Esophagus muscularis mucosa (tissue), 3 donors: ENCODE measurements at regions not wholly inside any gene's neighbourhood (a gene's known extent, or its start where the extent isn't known, plus 50 kb on each side); places are given as distances from the start of the nearest gene placed in this dataset.

ENCODE experiments used
- CTCF ChIP-seq, 3 experiments: fragments of 200-600 bp in 2 of 3; fragments of 450-650 bp in 1 of 3; sonication (generic) in 2 of 3; IDR thresholded peaks; one replicate each; pipeline ENCODE4 v1.5.1; 2017 to 2019; ENCODE audit warnings: antibody characterized with exemption in 3 of 3, mild to moderate bottlenecking in 2 of 3, moderate library complexity in 1 of 3
- POLR2A ChIP-seq: fragments of 450-650 bp; IDR thresholded peaks from one replicate; pipeline ENCODE4 v1.6.1; 2017; ENCODE audit warnings: antibody characterized with exemption, moderate library complexity, mild to moderate bottlenecking, low read depth
- POLR2AphosphoS5 ChIP-seq, 2 donors: sonication (generic); formaldehyde crosslinking; IDR thresholded peaks; one replicate each; pipeline ENCODE4 v1.6.1; 2017; ENCODE audit warnings: antibody characterized with exemption in 2 of 2

GRCh38 chr17:27978689-27979175 lies 63.7 kb upstream of the NLK start:
- TF ChIP-seq CTCF (IDR thresholded peaks at IDR 0.05): no peak
- TF ChIP-seq POLR2A: no peak
- no peak for TF ChIP-seq POLR2AphosphoS5 (IDR thresholded peaks at IDR 0.05)
